H9 (cell line): ENCODE measurements at regions not wholly inside any gene's neighbourhood (a gene's known extent, or its start where the extent isn't known, plus 50 kb on each side); places are given as distances from the start of the nearest gene placed in this dataset.

Source experiments
- DNase-seq: peaks from one replicate; pipeline ENCODE4 v3.0.0-alpha.2; 2017
- H2AFZ ChIP-seq: one replicate; pipeline ENCODE4 v1.6.1; 2013; ENCODE audit warnings: mild to moderate bottlenecking, low read length, control low read depth, moderate library complexity
- H2AK5ac ChIP-seq: 2 replicates; pipeline ENCODE4 v1.6.1; 2013; ENCODE audit warnings: low read length, control low read depth, mixed read lengths; ENCODE audit not compliant: insufficient read length
- H2BK120ac ChIP-seq: one replicate; pipeline ENCODE4 v1.6.1; 2013; ENCODE audit warnings: low read depth, mild to moderate bottlenecking, low read length, control low read depth, inconsistent platforms; ENCODE audit not compliant: poor library complexity, severe bottlenecking
- H2BK12ac ChIP-seq: 2 replicates; pipeline ENCODE4 v1.6.1; 2013; ENCODE audit warnings: low read length, control low read depth, mixed read lengths, low read depth; ENCODE audit not compliant: insufficient read length
- H2BK15ac ChIP-seq: 2 replicates; pipeline ENCODE4 v1.6.1; 2013; ENCODE audit warnings: low read depth, low read length, control low read depth
- H2BK20ac ChIP-seq: one replicate; pipeline ENCODE4 v1.6.1; 2013; ENCODE audit warnings: low read depth, mild to moderate bottlenecking, low read length, control low read depth, inconsistent platforms; ENCODE audit not compliant: poor library complexity, severe bottlenecking
- H2BK5ac ChIP-seq: 2 replicates; pipeline ENCODE4 v1.6.1; 2013; ENCODE audit warnings: low read length, control low read depth, mixed read lengths; ENCODE audit not compliant: insufficient read length
- H3K14ac ChIP-seq: 2 replicates; pipeline ENCODE4 v1.6.1; 2013; ENCODE audit warnings: low read length, control low read depth; ENCODE audit not compliant: insufficient read depth
- H3K18ac ChIP-seq: 2 replicates; pipeline ENCODE4 v1.6.1; 2013; ENCODE audit warnings: low read depth, mild to moderate bottlenecking, mixed read lengths, low read length, control low read depth; ENCODE audit not compliant: insufficient read length
- H3K23ac ChIP-seq: 2 replicates; pipeline ENCODE4 v1.6.1; 2013; ENCODE audit warnings: low read length, control low read depth, mixed read lengths, low read depth; ENCODE audit not compliant: insufficient read length
- H3K23me2 ChIP-seq: 2 replicates; pipeline ENCODE4 v1.6.1; 2013; ENCODE audit warnings: low read depth, mild to moderate bottlenecking, mixed read lengths, low read length, control low read depth; ENCODE audit not compliant: insufficient read length, poor library complexity, severe bottlenecking
- H3K27ac ChIP-seq: 2 replicates; pipeline ENCODE4 v1.5.1; 2013; ENCODE audit warnings: low read length, control low read depth, mixed read lengths, low read depth; ENCODE audit not compliant: insufficient read length
- H3K27me3 ChIP-seq: 2 replicates; pipeline ENCODE4 v1.6.1; 2013; ENCODE audit warnings: low read length, control low read depth, inconsistent platforms; ENCODE audit not compliant: insufficient read depth
- H3K4ac ChIP-seq: 2 replicates; pipeline ENCODE4 v1.6.1; 2013; ENCODE audit warnings: low read depth, mild to moderate bottlenecking, control low read depth, inconsistent platforms, low read length, moderate library complexity
- H3K4me1 ChIP-seq: 2 replicates; pipeline ENCODE4 v1.6.1; 2013; ENCODE audit warnings: low read length, control low read depth, inconsistent platforms; ENCODE audit not compliant: insufficient read depth
- H3K4me2 ChIP-seq: 2 replicates; pipeline ENCODE4 v1.6.1; 2013; ENCODE audit warnings: low read length, control low read depth, mixed read lengths; ENCODE audit not compliant: insufficient read length, insufficient read depth
- H3K56ac ChIP-seq: 2 replicates; pipeline ENCODE4 v1.6.1; 2013; ENCODE audit warnings: low read depth, mild to moderate bottlenecking, mixed read lengths, low read length, control low read depth; ENCODE audit not compliant: insufficient read length
- H3K79me1 ChIP-seq: 2 replicates; pipeline ENCODE4 v1.6.1; 2013; ENCODE audit warnings: low read depth, mild to moderate bottlenecking, moderate library complexity, low read length, control low read depth, inconsistent platforms; ENCODE audit not compliant: insufficient read depth, poor library complexity, severe bottlenecking
- H3K79me2 ChIP-seq: 2 replicates; pipeline ENCODE4 v1.6.1; 2013; ENCODE audit warnings: low read length, control low read depth, inconsistent platforms; ENCODE audit not compliant: insufficient read depth
- H3K9ac ChIP-seq: 2 replicates; pipeline ENCODE4 v1.6.1; 2013; ENCODE audit warnings: low read length, control low read depth, mixed read lengths; ENCODE audit not compliant: insufficient read length; ENCODE audit errors: extremely low read depth
- H3K9me3 ChIP-seq: one replicate; pipeline ENCODE4 v1.6.1; 2013; ENCODE audit warnings: low read depth, low read length, inconsistent platforms; ENCODE audit not compliant: control insufficient read depth
- H3T11ph ChIP-seq: one replicate; pipeline ENCODE4 v1.6.1; 2013; ENCODE audit warnings: mild to moderate bottlenecking, low read length, control low read depth, inconsistent platforms
- H4K20me1 ChIP-seq: one replicate; pipeline ENCODE4 v1.6.1; 2013; ENCODE audit not compliant: control insufficient read depth, insufficient read length, insufficient read depth
- H4K5ac ChIP-seq: 2 replicates; pipeline ENCODE4 v1.6.1; 2013; ENCODE audit warnings: low read depth, mild to moderate bottlenecking, mixed read lengths, low read length, control low read depth; ENCODE audit not compliant: insufficient read length
- H4K8ac ChIP-seq: replicated peaks from 2 replicates; pipeline ENCODE4 v1.6.1; 2013; ENCODE audit warnings: low read length, control low read depth, mixed read lengths, low read depth; ENCODE audit not compliant: insufficient read length
- H4K91ac ChIP-seq: 2 replicates; pipeline ENCODE4 v1.6.1; 2013; ENCODE audit warnings: low read depth, mild to moderate bottlenecking, moderate library complexity, mixed read lengths, low read length, control low read depth; ENCODE audit not compliant: insufficient read length
- H3K27ac Mint-ChIP-seq, 3 experiments: 2 replicates in 2 of 3; 3 replicates in 1 of 3; pipeline ENCODE4 v1.8.0; 2020 to 2021; ENCODE audit warnings: mixed read lengths in 3 of 3, mild to moderate bottlenecking in 1 of 3, moderate library complexity in 1 of 3
- H3K27me3 Mint-ChIP-seq: 2 replicates; pipeline ENCODE4 v1.8.0; 2021; ENCODE audit warnings: low read depth, mild to moderate bottlenecking, moderate library complexity, mixed read lengths
- H3K36me3 Mint-ChIP-seq, 3 experiments: 2 replicates in 2 of 3; 3 replicates in 1 of 3; pipeline ENCODE4 v1.8.0; 2020 to 2021; ENCODE audit warnings: low read depth in 3 of 3, mixed read lengths in 3 of 3; ENCODE audit not compliant: insufficient read depth in 1 of 3
- H3K4me1 Mint-ChIP-seq, 2 experiments: 2 replicates each; pipeline ENCODE4 v1.8.0; 2020; ENCODE audit warnings: mixed read lengths in 2 of 2
- H3K4me3 Mint-ChIP-seq, 2 experiments: 2 replicates in 1 of 2; 3 replicates in 1 of 2; pipeline ENCODE4 v1.8.0; 2020 to 2021; ENCODE audit warnings: mild to moderate bottlenecking in 2 of 2, mixed read lengths in 2 of 2, moderate library complexity in 1 of 2
- H3K9me3 Mint-ChIP-seq, 2 experiments: 2 replicates in 1 of 2; 3 replicates in 1 of 2; pipeline ENCODE4 v1.8.0; 2020; ENCODE audit warnings: mild to moderate bottlenecking in 2 of 2, mixed read lengths in 2 of 2, moderate library complexity in 1 of 2
- CTCF ChIP-seq: fragments of 200-600 bp; sonication (generic); conservative IDR thresholded peaks from 3 replicates; pipeline ENCODE4 v1.8.0; 2021; ENCODE audit warnings: antibody characterized with exemption, mild to moderate bottlenecking
- WGBS: extraction: QIAGEN DNeasy Blood & Tissue Kit; methylation state at CpG from one replicate; pipeline ENCODE4 v1.1.7; 2013; ENCODE audit warnings: missing lambda C conversion rate, low lambda C conversion rate, mixed read lengths; ENCODE audit not compliant: insufficient read length; ENCODE audit errors: extremely low coverage; 5-methylcytosine and 5-hydroxymethylcytosine counted together

- no CpG with 5 or more reads among the region's 2 CpGs for WGBS
Observed at GRCh38 chr4:102430461-102430910, 70.7 kb upstream of the NFKB1 start.

More at GRCh38 chr4:102430461-102430910, 70.7 kb upstream of the NFKB1 start:
- no peaks in the 10 kb centered on the region for H3K9me3 ChIP-seq
- no peak overlapping the region for H2BK5ac ChIP-seq
- no peak overlapping the region for H4K8ac ChIP-seq
- peak overlapping the region; percentile 55 to 95 (median 94); a peak in 5 of 7 replicates for H3K27ac Mint-ChIP-seq
- no peak overlapping the region for H3K23ac ChIP-seq
- no peak for TF ChIP-seq CTCF
- H2AFZ ChIP-seq, result peak overlapping the region; percentile 23
- peak overlapping the region; percentile 22 for H3K4me2 ChIP-seq
- no peak overlapping the region for H3K27ac ChIP-seq
- H3K4me1 ChIP-seq, result no peaks in the 10 kb centered on the region
- H2BK15ac ChIP-seq, result no peak overlapping the region
- no peaks in the 10 kb centered on the region for H3K27me3 ChIP-seq
- H3K79me2 ChIP-seq, result no peaks in the 10 kb centered on the region
- H2AK5ac ChIP-seq, result no peak overlapping the region
- peak overlapping the region; percentile 76 to 84 for H3K4me3 Mint-ChIP-seq
- H3K36me3 Mint-ChIP-seq, result peaks cover 0 to 6% (median 0%) of the 10 kb centered on the region in 3 experiments; a peak in 3 of 7 replicates
- H2BK12ac ChIP-seq, result no peak overlapping the region
- H3K9me3 Mint-ChIP-seq, result peaks cover 5 to 9% of the 10 kb centered on the region in 2 experiments; a peak in 4 of 5 replicates
- no peak overlapping the region for H3K4ac ChIP-seq
- no peak overlapping the region for H3K56ac ChIP-seq
- peak overlapping the region; percentile 58 for H3K9ac ChIP-seq
- peaks cover 11 to 16% of the 10 kb centered on the region in 2 experiments for H3K4me1 Mint-ChIP-seq
- no peaks in the 10 kb centered on the region for H3K23me2 ChIP-seq
- H4K20me1 ChIP-seq, result no peaks in the 10 kb centered on the region
- no peak for DNase-seq
- H4K91ac ChIP-seq, result no peak overlapping the region
- H3K18ac ChIP-seq, result no peak overlapping the region
- no peak overlapping the region for H2BK20ac ChIP-seq
- no peaks in the 10 kb centered on the region for H3K79me1 ChIP-seq
- peak overlapping the region; percentile 82 for H3T11ph ChIP-seq
- no peaks in the 10 kb centered on the region for H3K27me3 Mint-ChIP-seq
- no peak overlapping the region for H2BK120ac ChIP-seq
- no peak overlapping the region for H4K5ac ChIP-seq
- no peak overlapping the region for H3K14ac ChIP-seq
